ENCODE measurements at regions not wholly inside any gene's neighbourhood (a gene's known extent, or its start where the extent isn't known, plus 50 kb on each side); places are given as distances from the start of the nearest gene placed in this dataset.

DNA sequence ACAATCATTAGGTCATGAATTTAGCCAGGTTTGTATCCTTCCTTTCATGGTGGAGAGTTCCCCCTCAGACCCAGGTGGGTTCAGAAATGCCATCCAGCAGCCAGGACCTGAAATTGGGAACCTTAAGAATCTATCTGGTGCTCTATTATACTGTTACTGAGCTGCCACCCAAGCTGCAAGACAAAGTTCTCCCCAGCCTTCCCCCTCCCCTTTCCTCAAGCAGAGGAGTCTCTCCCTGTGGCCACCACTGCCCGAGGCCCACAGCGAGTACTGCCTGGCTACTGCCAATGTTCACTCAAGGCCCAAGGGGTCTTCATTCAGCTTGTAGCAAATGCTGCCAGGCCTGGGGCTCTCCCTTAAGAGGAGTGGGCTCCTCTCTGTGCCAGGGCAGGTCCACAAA is 133.8 kb downstream of the TMEM38B start:
- no peak for DNase-seq

DNA sequence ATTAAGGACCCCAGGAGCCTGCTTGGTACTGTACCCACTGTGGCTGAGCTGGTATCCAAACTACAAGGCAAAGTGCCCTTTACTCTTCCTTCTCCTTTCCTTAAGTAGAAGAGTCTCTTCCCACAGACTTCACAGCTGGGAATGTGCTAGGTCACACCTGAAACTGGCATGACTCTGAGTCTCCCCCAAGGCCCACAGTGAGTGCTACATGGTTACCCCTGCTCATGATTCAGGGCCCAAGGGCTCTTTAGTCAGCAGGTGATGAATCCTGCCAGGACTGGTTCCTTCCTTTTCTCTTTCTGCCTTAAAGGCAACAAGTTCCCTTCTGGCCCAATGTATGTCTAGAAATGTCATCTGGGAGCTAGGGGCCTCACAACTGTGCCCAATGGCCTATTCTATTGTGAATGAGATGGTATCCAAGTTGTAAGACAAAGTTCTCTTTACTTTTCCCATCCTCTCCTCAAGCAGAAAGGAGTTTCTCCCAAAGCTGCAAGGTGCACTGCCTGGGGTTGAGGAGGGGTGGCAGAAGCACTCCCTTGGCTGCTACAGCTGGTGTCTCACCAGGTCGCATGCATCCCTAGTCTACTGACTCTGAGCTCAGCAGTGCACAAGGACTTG is 134.4 kb downstream of the TMEM38B start:
- no peak for DNase-seq

DNA sequence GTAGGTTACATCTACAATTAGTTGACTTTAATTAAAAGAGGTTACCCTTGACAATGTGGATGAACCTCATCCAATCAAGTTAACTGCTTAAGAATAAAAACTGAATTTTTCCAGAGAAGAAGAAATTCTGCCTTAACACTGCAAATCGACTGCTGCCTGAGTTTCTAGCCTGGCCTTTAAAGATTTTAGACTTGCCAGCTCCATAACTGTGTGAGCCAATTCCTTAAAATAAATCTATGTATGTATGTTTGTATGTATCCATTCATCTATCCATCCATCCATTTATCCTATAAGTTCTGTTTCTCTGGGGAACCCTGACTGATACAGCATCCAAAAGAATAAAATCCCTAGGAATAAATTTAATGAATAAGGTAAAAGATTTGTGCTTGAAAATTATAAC is 136.1 kb downstream of the TMEM38B start:
- DNase-seq: no peak

DNA sequence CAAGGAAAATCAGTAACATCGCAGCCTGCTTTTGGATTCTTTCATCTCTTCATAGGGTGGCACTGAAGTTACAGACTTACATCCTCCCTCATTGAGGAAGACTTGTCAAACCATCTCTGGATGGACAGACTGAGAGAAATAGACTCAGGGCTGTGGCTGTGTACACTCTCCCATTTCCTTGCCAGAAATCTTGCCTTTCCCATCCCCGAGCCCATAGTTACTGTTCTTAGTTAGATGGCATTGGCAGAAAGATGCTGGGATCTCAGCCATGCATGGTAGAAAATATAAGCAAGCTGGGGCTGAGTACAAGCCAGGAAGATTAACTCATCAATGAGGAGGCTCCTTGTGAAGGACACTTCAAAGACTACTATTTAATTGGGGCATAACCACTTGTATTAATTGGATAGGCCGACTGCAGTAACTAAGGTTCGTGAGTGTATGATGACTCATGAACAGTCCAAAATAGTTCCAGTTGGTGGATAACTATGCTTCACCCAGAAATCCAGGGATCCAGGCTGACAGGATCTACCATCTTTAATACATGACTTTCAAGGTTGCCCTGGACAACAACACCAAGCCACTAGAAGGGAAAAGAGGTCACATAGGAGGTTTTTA is 137.9 kb downstream of the TMEM38B start:
- no peak for DNase-seq

DNA sequence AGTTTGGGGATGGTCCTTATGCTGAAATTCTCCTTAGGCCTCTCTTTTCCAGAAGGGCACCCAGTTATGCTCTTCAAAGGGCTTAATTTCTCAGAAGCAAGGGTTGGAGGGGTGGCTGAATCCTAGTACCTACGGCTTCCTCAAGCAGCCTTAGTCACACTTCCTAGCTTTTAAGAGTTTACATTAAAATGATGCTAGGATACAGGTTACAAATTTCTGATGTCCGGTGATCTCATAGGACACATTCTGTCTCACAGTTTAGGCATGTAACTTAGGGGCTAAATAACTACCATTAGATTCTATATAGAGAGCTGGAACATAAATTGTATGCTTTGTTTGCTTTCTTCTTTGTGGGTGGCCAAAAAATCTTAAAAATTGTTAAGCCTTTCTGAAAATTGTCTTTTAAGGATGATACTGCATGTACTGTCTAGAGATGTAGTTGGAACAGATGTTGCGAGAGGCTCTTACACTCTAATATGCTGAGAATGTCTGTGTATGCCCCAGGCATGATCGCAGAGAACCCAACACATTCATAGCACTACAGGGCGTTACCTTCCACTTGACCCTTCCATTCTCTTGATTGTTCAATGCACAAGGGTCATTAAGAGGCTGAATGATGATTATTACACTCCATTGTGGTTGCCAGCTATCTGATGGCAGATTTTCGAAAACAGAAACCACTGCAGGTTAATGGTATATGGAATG is 139.1 kb downstream of the TMEM38B start:
- DNase-seq: no peak

DNA sequence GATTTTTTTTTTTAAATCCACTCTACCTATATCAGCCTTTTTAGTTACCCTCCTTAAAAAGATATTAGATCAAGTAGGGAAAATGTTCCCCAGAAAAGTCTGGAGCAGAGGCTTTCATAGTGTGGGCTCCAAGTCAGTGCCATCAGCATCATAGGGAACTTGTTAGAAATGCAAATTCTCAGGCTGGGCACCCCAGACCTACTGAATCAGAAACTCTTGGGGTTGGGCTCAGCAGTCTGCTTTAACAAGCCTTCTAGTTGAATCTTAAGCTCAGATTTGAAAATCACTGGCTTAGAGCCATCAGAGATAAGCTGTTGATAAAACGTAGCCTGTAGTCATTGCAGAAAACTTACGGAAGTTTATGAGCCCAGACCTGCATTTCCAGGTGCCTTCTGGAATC is 140.1 kb downstream of the TMEM38B start:
- DNase-seq: no peak

DNA sequence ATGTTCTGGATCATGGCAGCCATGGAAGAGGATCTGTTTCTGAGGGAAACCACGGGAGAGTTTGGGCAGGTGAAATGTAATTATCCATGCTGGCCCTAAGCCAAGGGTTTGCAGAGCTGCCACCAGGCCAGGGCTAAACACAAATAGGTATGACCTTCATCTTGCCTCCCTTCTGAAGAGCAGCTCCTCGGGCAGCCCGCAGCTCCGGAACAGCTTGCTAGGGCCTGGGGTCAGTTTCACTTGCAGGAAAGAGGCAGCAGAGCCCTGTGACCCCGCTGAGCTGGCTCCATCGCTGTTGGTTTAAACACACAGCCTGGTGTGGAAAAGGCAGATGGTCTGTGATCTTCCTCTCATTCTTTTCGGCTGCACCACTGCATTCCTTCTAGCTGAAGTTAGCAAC is 141.4 kb downstream of the TMEM38B start:
- DNase-seq: no peak

DNA sequence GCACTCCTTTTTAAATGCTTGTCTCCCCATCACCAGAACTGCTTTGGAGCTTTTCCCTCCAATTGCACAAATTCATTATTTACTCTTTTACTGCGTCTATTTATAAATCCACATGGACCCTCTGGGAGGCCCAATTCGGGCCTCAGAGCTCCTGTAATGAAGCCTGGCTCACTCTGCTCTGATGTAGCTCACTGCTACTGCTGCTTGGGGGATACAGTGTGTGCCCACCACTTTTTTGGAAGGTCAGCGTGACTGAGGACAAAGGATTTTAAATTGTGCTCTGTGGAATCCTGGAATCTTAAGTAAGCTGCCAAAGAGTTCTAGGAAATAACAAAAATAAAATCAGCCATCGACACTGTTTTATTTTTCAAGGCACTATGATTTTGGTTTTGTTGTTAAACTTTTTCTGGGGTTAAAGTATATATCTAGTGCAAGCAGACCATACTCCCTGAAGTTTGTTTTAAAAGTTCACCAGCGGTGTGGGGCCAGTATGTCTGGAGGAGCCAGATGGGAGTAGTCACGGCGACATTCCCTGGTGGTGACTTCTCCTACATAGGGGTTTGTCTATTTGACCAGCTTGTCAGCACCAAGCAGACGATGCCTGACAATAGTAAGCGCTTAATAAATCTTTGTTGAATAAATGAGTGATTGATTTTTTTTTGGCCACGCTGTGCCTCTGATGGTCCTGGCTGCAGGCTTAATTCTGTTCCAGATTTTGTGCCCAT is 142.8 kb downstream of the TMEM38B start:
- no peak for DNase-seq

DNA sequence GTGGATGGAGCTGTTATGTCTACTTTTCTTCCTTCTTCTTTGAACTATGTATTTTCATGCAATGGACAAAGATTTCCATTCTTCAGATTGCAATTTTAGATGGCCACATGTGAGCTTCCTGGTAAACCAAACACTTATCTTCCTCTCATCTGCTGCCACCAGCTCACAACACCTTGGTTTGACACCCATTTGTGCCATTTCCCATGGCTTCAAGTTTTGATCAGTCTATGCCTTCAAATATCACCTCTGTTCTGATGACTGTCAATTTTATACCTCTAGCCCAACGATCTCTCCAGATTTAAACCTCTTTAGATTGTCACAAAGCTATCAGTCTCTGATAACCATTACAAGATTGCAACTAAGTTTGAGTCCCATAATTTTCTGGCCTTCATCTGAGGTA is 147.2 kb downstream of the TMEM38B start:
- no peak for DNase-seq

DNA sequence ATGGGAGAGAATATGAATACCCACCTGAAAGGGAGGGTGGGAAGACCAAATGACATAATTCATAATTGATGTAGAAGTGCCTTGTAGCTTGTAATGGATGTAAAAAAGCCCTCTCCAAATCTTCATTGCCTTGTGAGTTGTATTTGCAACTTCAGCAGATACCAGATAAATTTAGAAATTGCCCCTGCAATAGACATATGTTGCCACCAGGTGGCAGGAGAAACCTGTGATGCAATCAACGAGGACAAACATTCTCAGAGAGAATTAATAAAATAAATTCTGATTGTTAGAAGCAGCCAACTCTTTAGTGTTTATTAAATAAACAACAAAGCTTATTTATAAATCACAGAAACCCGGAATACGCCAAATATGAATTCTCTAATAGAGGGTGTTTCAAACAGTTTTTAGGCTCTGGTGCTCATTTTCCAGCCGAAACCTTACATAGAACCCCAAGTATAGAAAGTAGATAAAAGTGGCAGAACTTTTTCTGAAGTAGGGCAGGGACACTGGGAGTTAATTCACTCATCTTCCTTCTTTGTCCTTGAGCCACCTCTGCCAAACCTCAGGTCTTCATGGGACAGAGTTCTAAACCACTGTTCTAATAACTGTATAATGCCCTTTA is 147.8 kb downstream of the TMEM38B start:
- peak in 1 of 5 experiments; percentile 27 for DNase-seq

DNA sequence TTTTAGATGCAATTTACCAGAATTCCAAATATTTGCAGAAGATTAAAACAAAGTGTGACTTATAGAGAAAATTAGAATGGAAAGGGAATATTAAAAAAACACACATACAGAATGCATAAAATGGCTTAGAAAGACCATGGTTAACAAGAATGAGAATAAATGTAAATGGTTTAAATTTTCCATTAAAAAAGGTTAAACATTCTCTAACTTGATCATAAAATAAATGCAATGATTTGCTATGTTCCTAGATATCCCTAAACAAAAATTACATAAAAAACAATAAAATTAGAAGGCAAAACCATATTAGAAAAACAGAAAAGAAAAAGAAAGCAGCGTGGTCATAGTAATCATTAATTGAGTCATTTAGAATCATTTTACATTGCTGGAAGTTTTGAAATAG is 152.5 kb downstream of the TMEM38B start:
- no peak for DNase-seq

DNA sequence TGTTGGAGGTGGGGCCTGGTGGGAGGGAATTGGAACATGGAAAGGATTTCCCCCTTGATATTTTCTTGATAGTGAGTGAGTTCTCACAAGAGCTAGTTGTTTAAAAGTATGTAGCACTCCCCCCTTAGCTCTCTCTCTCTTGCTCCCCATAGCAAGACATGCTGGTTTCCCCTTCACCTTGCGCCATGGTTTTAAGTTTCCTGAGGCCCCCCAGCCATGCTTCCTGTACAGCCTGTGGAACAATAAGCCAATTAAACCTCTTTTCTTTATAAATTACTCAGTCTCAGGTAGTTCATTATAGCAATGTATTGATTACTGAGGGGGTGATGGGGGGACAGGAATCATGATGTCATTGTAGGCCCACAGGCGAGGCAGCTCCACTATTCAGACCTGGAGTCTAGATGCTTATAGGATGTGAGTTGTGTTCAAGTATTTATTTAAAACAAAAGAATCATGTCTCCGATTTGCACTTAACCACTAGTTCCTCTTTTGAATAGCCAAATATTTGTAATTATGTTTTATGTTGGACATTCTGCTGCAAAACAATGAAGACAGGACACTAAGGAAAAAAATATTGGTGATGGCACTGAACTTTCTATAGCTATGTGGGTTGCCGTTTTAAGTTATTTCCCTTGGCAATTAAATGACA is 156.6 kb downstream of the TMEM38B start:
- no peak for DNase-seq

DNA sequence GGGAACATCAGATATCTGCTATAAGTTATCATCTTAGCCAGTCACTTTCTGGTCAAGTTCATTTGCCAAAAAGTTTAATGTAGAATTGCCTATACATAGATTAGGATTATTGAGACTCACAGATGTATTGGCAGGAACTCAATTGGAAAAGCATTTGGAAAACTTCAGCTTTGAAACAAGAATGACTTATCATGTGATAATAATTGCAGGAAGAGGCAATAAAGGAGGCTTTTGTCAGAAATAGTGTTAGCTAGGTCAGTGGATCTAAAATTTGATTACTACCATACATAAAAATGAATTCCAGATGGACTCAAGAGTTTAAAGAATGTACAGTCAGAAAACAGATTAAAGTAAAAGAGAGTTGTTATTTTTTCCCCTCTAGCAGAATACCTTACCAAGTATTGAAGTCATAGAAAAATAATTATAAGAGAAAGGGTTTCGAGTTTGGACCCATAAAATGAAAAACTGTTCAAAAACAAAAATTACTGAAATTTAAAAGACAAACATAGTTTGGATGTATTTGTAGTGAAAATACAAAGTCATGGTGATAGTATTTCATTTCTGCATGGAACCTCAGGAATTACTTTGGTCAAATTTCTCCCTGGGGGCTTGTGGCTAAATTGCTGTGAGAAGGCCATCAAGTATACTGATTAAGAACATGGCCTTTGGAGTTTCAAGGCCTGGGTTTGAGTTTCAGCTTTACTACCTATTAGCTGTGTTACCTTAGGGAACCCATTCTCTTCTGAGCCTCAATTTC is 159.9 kb downstream of the TMEM38B start:
- DNase-seq: no peak

DNA sequence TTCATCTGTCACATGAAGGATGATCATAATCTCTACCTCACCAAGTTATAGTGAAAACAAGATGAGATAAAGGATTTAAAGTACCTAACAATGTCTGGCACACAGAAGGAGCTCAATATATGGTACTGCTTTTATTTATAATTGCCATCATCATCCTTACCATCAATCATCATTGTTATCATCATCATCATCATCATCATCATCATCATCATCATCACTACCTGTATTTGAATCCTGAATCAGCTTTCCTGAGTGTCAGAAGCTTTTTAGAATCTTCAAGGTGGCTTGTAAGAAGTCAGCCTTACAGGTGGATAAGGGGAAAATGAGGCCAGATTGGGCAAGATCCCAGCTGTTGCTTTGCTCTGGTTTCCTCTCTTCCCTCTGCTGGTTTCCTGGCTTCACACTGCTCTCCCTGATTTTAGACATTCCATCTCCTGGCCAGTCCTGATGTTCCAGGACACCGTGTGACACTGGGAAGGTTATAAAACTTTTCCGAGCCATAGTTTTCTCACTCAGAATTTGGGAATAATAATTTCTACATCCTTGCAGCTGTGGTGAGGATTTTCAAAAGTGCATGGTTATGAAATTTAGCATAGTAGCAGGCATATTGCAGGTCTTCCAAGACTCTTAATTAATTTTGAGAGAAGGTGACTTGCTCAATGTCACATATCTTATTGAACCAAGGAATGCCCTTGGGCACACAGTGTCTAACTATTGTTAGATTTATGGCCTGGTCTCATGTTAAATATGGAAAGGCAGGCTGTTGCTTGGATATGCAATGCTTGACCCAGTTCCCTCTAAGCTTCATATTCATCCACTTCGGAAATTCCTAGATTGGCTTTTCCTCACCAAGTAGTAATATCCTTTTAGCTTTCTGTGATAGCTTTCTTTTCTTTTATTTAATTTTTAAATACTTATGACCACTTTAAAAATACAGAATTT is 160.7 kb downstream of the TMEM38B start:
- no peak for DNase-seq

DNA sequence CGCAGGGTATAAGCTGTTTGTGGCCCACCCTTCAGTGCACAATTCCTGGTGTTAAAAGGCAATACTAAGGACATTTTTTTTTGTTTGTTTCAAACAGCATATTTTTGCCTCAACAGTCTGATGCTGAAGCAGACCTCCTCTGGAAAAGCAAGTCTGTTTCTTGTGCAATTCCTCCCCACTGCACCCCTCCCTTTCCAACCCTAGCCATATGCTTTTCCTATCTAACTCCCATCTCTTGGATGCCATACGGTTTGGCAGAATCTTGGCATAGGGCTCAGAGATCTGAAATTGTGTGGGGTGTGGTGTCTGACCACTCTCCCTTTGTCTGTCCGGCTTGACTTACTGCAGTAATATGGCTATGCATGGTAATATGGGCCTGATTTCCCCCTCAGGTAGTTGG is 161.6 kb downstream of the TMEM38B start:
- DNase-seq: no peak

DNA sequence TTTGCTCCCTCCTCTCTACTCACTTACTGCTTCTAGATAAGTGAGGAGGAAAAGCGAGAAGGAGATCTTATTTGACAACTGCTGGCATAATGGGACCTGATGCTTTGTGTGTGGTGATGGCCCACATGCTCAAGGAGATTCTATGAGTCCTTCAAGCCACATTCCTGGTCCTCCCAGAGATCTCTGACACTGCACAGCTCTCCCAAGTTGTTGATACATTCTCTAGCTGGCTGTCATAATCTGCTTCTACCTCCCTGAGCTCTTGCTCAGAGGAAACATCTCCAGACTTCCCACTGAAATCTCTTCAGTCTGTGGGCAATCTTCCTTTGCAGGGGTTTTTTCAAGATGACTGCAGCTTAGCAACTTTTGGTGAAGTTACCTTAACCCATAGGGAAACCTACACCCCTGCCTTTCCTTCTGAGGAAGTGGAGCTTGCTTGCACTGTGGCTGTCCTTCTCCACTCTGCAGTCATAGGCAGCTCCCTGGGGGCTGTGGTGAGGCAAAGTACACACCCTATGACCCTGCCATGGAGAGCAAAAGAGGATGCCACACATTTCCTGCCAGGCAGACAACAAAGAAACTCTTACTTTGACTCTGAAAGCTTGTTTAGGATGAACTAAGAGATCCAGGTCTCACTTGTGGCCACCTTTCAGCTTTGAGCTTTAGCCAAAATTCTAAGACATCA is 163.8 kb downstream of the TMEM38B start:
- DNase-seq: peak in 1 of 5 experiments; percentile 41

DNA sequence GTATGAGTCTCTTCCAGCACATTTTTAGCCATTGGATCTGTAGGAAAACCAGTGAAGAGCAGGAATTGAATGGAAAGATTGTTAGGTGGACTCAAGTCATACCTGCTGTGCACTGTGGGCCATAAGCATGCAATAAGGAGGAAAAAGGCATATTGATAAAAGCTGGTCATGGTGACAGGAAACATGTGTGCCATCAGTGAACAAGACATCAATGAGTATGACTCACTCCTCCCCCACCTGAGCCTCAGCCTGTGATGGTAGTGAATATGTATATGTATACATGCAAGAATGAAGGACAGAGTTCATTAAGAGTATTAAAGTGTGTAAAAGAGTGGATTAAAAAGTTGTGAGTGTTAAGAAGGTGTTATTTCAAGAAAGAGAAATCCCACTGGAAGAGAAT is 164.5 kb downstream of the TMEM38B start:
- peak in 1 of 5 experiments; percentile 19 for DNase-seq

DNA sequence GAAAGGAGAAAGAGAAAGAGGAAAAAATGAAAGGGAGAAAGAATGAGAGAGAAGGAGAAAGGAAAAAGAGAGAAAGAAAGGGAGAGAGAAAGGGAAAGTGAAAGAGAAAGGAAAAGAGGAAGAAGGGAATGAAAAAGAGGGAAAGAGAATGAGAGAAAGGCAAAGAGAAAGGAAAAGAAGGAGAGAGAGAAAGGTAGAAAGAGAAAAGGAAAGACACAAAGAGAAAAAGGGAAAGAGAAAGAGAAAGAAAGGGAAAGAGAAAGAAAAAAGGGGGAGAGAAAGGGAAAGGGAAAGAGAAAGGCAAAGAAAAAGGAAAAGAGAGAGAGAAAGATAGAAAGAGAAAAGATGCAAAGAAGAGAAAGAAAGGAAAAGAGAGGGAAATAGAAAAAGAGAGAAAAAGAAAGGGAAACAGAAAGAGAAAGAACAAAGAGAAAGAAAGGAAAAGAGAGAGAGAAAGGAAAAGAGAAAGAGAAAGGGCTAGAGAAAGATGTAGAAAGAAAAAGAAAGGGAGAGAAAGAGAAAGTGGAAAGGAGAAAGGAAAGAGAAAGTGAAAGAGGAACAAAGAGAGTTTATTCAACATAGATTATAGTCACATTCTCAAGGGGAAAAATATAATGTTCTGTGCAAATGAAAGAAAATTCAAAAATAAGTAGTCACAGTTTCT is 165.2 kb downstream of the TMEM38B start:
- DNase-seq: peak in 1 of 5 experiments; percentile 25

DNA sequence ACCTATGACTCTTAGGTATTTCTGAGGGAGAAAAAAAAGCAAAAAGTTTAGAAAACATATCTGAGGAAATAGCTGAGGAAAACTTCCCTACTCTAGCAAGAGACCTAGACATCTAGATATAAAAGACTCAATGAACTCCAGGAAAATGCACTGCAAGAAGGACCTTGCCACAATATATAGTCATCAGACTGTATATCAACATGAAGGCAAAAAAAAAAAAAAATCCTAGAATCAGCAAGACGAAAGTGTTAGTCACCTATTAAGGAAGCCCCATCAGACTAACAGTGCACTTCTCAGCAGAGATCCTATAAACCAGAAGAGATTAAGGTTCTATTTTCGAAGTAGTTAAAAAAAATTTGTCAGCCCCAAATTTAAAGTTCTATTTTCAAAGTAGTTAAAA is 166.2 kb downstream of the TMEM38B start:
- no peak for DNase-seq
